K562 (cell line): ENCODE measurements at regions not wholly inside any gene's neighbourhood (a gene's known extent, or its start where the extent isn't known, plus 50 kb on each side); places are given as distances from the start of the nearest gene placed in this dataset.

Source experiments
- MAX ChIP-seq: sonication (generic); formaldehyde crosslinking; IDR thresholded peaks from 2 replicates; pipeline ENCODE4 v1.9.0; 2022; ENCODE audit warnings: mild to moderate bottlenecking, missing genetic modification reagents
- MECOM ChIP-seq: fragments of 250-450 bp; sonication (Bioruptor Pico); IDR thresholded peaks from 2 replicates; pipeline ENCODE4 v1.8.0; 2022; ENCODE audit warnings: inconsistent platforms
- TOE1 ChIP-seq, 2 experiments: fragments of 450-650 bp in 1 of 2; sonication (generic) in 1 of 2; formaldehyde crosslinking in 1 of 2; IDR thresholded peaks; 2 replicates each; pipeline versions ENCODE4 v1.7.1 to v1.8.0; 2016 to 2022; ENCODE audit warnings: borderline replicate concordance in 2 of 2, mild to moderate bottlenecking in 2 of 2, antibody characterized with exemption in 1 of 2, inconsistent platforms in 1 of 2, low read depth in 1 of 2, missing genetic modification reagents in 1 of 2, moderate library complexity in 1 of 2
- ZNF253 ChIP-seq: fragments of 250-450 bp; sonication (Bioruptor Pico); conservative IDR thresholded peaks from 2 replicates; pipeline ENCODE4 v1.6.1; 2021; ENCODE audit warnings: mild to moderate bottlenecking
- ZNF707 ChIP-seq: fragments of 250-450 bp; sonication (Bioruptor Pico); conservative IDR thresholded peaks from 2 replicates; pipeline ENCODE4 v1.8.0; 2022; ENCODE audit warnings: inconsistent platforms, mild to moderate bottlenecking, moderate library complexity
- TF ChIP-seq, protein P1 (sequence below), 3 experiments: IDR thresholded peaks in 2 of 3; conservative IDR thresholded peaks in 1 of 3; 2 replicates each; pipeline ENCODE4 v1.5.1; 2011 to 2012; ENCODE audit warnings: low read length in 3 of 3, mild to moderate bottlenecking in 3 of 3, control low read depth in 2 of 3, improper control_type of control experiment in 1 of 3, inconsistent platforms in 1 of 3, low read depth in 1 of 3, mixed read lengths in 1 of 3, moderate library complexity in 1 of 3; ENCODE audit not compliant: insufficient read depth in 2 of 3
- TF ChIP-seq, protein P2 (sequence below), 2 experiments: fragments of 450-650 bp; formaldehyde crosslinking in 1 of 2; IDR thresholded peaks; 2 replicates each; pipeline versions ENCODE4 v1.4.0 to v1.6.1; 2014 to 2020; ENCODE audit warnings: mild to moderate bottlenecking in 2 of 2, borderline replicate concordance in 1 of 2, low read depth in 1 of 2

DNA sequence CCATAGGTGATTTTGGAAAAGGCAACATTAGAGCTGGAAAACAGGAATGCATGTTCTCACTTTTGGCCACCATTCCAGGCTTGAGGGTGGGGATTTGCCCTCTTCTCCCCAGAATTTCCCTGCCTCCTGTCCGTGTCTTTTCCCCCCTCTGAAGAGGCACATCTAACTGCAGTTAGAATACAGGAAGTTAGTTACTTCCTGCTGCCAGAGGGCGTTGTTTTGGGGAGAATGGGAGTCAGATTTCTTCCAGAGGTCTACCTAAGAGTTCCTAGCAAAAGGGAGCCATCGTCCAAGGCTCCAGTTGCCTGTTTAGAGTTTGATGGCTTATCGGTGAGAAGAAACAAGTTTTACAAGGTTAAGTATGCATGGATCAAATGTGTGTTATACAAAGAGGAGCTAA is 112.8 kb upstream of the IGF1 start:
- TF ChIP-seq ZNF253 (CRISPR knock-in tag) (no peak), MECOM (CRISPR knock-in tag) (no peak), TOE1 (IDR thresholded peaks at IDR 0.05; ENCODE audit: borderline replicate concordance) (no peak), TOE1 (CRISPR knock-in tag; IDR thresholded peaks at IDR 0.05; ENCODE audit: borderline replicate concordance, low read depth) (no peak), ZNF707 (CRISPR knock-in tag) (no peak), MAX (CRISPR knock-in tag) (no peak)
- TF ChIP-seq, protein P1, sequence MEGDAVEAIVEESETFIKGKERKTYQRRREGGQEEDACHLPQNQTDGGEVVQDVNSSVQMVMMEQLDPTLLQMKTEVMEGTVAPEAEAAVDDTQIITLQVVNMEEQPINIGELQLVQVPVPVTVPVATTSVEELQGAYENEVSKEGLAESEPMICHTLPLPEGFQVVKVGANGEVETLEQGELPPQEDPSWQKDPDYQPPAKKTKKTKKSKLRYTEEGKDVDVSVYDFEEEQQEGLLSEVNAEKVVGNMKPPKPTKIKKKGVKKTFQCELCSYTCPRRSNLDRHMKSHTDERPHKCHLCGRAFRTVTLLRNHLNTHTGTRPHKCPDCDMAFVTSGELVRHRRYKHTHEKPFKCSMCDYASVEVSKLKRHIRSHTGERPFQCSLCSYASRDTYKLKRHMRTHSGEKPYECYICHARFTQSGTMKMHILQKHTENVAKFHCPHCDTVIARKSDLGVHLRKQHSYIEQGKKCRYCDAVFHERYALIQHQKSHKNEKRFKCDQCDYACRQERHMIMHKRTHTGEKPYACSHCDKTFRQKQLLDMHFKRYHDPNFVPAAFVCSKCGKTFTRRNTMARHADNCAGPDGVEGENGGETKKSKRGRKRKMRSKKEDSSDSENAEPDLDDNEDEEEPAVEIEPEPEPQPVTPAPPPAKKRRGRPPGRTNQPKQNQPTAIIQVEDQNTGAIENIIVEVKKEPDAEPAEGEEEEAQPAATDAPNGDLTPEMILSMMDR (IDR thresholded peaks at IDR 0.05 in 2 of 3, conservative IDR thresholded peaks at IDR 0.05 in 1 of 3; ENCODE audit: insufficient read depth in 2 of 3, low read depth in 1 of 3, low read length in 3 of 3): no peak
- TF ChIP-seq, protein P2, sequence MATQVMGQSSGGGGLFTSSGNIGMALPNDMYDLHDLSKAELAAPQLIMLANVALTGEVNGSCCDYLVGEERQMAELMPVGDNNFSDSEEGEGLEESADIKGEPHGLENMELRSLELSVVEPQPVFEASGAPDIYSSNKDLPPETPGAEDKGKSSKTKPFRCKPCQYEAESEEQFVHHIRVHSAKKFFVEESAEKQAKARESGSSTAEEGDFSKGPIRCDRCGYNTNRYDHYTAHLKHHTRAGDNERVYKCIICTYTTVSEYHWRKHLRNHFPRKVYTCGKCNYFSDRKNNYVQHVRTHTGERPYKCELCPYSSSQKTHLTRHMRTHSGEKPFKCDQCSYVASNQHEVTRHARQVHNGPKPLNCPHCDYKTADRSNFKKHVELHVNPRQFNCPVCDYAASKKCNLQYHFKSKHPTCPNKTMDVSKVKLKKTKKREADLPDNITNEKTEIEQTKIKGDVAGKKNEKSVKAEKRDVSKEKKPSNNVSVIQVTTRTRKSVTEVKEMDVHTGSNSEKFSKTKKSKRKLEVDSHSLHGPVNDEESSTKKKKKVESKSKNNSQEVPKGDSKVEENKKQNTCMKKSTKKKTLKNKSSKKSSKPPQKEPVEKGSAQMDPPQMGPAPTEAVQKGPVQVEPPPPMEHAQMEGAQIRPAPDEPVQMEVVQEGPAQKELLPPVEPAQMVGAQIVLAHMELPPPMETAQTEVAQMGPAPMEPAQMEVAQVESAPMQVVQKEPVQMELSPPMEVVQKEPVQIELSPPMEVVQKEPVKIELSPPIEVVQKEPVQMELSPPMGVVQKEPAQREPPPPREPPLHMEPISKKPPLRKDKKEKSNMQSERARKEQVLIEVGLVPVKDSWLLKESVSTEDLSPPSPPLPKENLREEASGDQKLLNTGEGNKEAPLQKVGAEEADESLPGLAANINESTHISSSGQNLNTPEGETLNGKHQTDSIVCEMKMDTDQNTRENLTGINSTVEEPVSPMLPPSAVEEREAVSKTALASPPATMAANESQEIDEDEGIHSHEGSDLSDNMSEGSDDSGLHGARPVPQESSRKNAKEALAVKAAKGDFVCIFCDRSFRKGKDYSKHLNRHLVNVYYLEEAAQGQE (IDR thresholded peaks at IDR 0.05; ENCODE audit: borderline replicate concordance): no peak
- TF ChIP-seq, protein P2 (CRISPR knock-in tag; IDR thresholded peaks at IDR 0.05; ENCODE audit: low read depth): no peak
